Lung (tissue), 11 donors: ENCODE measurements at regions not wholly inside any gene's neighbourhood (a gene's known extent, or its start where the extent isn't known, plus 50 kb on each side); places are given as distances from the start of the nearest gene placed in this dataset.

Experiments used
- ATAC-seq: fragments of 200-7000 bp; cut with Tn5 transposase; one replicate; pipeline ENCODE4 v1.9.1; 2020; ENCODE audit warnings: moderate number of reproducible peaks; ENCODE audit not compliant: insufficient read depth, low FRiP score
- DNase-seq, 3 donors: peaks; one replicate each; pipeline ENCODE4 v3.0.0-alpha.2; 2013 to 2017
- H3K27ac ChIP-seq, 2 donors: one replicate each; pipeline ENCODE4 v1.5.1; 2013; ENCODE audit warnings: mild to moderate bottlenecking in 2 of 2, moderate library complexity in 2 of 2, control low read depth in 1 of 2, inconsistent platforms in 1 of 2, low read depth in 1 of 2, low read length in 1 of 2
- H3K27me3 ChIP-seq, 3 donors: one replicate each; pipeline ENCODE4 v1.5.1; 2013; ENCODE audit warnings: low read length in 2 of 3; ENCODE audit not compliant: control insufficient read depth in 3 of 3, insufficient read depth in 3 of 3
- H3K36me3 ChIP-seq, 4 donors: one replicate each; pipeline ENCODE4 v1.5.1; 2013; ENCODE audit warnings: low read length in 4 of 4, mild to moderate bottlenecking in 1 of 4, moderate library complexity in 1 of 4; ENCODE audit not compliant: control insufficient read depth in 4 of 4, insufficient read depth in 4 of 4
- H3K4me1 ChIP-seq, 5 donors: one replicate each; pipeline ENCODE4 v1.5.1; 2013; ENCODE audit warnings: low read length in 5 of 5, mild to moderate bottlenecking in 2 of 5, moderate library complexity in 1 of 5; ENCODE audit not compliant: control insufficient read depth in 5 of 5, insufficient read depth in 5 of 5
- H3K4me3 ChIP-seq: one replicate; pipeline ENCODE4 v1.5.1; 2013; ENCODE audit warnings: mild to moderate bottlenecking, control low read depth, moderate library complexity
- H3K9ac ChIP-seq, 2 donors: one replicate each; pipeline ENCODE4 v1.5.1; 2013; ENCODE audit warnings: low read length in 2 of 2, control low read depth in 1 of 2; ENCODE audit not compliant: insufficient read depth in 1 of 2
- H3K9me3 ChIP-seq, 4 donors: one replicate each; pipeline ENCODE4 v1.5.1; 2013; ENCODE audit warnings: low read length in 3 of 4, mild to moderate bottlenecking in 1 of 4, moderate library complexity in 1 of 4; ENCODE audit not compliant: control insufficient read depth in 4 of 4, insufficient read depth in 3 of 4
- CTCF ChIP-seq: IDR thresholded peaks from 2 replicates; pipeline ENCODE4 v1.5.1; 2012; ENCODE audit warnings: mild to moderate bottlenecking; ENCODE audit errors: control extremely low read depth, extremely low read depth
- WGBS, 2 donors: extraction: QIAGEN DNeasy Blood & Tissue Kit; methylation state at CpG; one replicate each; pipeline ENCODE4 v1.1.7; 2013; 5-methylcytosine and 5-hydroxymethylcytosine counted together
- donor health status: control.
- donor health status: control.
- donor health status: Bipolar disorder and iron deficiency.
- donor health status: healthy.
- donor health status: DM: yes; HTN: yes; CAD: no.

GRCh38 chr5:84546686-84547085, 162.0 kb upstream of the EDIL3 start:
- WGBS, 2 donors: 91% methylated on average over 3 of the region's 3 CpGs
- Histone ChIP-seq H3K36me3 (no peaks in the 10 kb centered on the region), H3K4me1 (no peaks in the 10 kb centered on the region), H3K9ac (no peak overlapping the region), H3K27ac (no peak overlapping the region), H3K9me3 (no peaks in the 10 kb centered on the region), H3K27me3 (no peaks in the 10 kb centered on the region), H3K4me3 (no peak overlapping the region)
- no peak for ATAC-seq
- DNase-seq: no peak
- no peak for TF ChIP-seq CTCF

- Histone ChIP-seq H3K4me3 (no peak overlapping the region), H3K36me3 (no peaks in the 10 kb centered on the region), H3K9ac (no peak overlapping the region), H3K4me1 (no peaks in the 10 kb centered on the region), H3K27ac (no peak overlapping the region), H3K9me3 (peaks cover 0 to 3% (median 1%) of the 10 kb centered on the region in 4 donors), H3K27me3 (no peaks in the 10 kb centered on the region)
- DNase-seq (no peak), ATAC-seq (no peak)
- TF ChIP-seq CTCF: no peak
- WGBS, 2 donors: 86 to 96% methylated on average over 3 of the region's 3 CpGs
Observed at GRCh38 chr5:84536797-84537196, 152.1 kb upstream of the EDIL3 start.

- Histone ChIP-seq H3K4me3 (no peak overlapping the region), H3K27ac (no peak overlapping the region), H3K9me3 (peaks cover 0 to 3% (median 1%) of the 10 kb centered on the region in 4 donors), H3K9ac (no peak overlapping the region), H3K36me3 (no peaks in the 10 kb centered on the region), H3K27me3 (no peaks in the 10 kb centered on the region), H3K4me1 (no peaks in the 10 kb centered on the region)
- ATAC-seq (no peak), DNase-seq (no peak)
- TF ChIP-seq CTCF: no peak
- 85 to 89% methylated on average over 3 of the region's 3 CpGs for WGBS, 2 donors
Observed at GRCh38 chr5:84535281-84535680, 150.6 kb upstream of the EDIL3 start.

- Histone ChIP-seq H3K9ac (no peak overlapping the region), H3K4me3 (no peak overlapping the region), H3K27me3 (no peaks in the 10 kb centered on the region), H3K27ac (no peak overlapping the region), H3K9me3 (no peaks in the 10 kb centered on the region), H3K4me1 (peaks cover 0 to 4% (median 0%) of the 10 kb centered on the region in 5 donors), H3K36me3 (no peaks in the 10 kb centered on the region)
- no peak for TF ChIP-seq CTCF
- ATAC-seq (no peak), DNase-seq (peak; percentile 18 to 72 (median 68))
Observed at GRCh38 chr5:84524491-84524890, 139.8 kb upstream of the EDIL3 start.
